HEK293 (cell line): ENCODE measurements at regions not wholly inside any gene's neighbourhood (a gene's known extent, or its start where the extent isn't known, plus 50 kb on each side); places are given as distances from the start of the nearest gene placed in this dataset.

Experiments used
- CTCF ChIA-PET: fragments of 350-600 bp; formaldehyde crosslinking; extraction: SDS; loops from one replicate; lab custom pipeline; 2021; ENCODE audit warnings: antibody characterized with exemption; lab: Yijun Ruan, JAX
- POLR2A ChIA-PET: fragments of 300-600 bp; formaldehyde crosslinking; extraction: SDS; loops from one replicate; lab custom pipeline; 2020; ENCODE audit warnings: antibody characterized with exemption, inconsistent platforms; lab: Yijun Ruan, JAX
- H3K27ac ChIP-seq: fragments of 200-500 bp; sonication (Bioruptor generic); 2 replicates; pipeline ENCODE4 v1.5.1; 2014; ENCODE audit warnings: low read depth, low read length, control low read depth, inconsistent platforms; ENCODE audit errors: extremely low read depth
- H3K36me3 ChIP-seq, 2 experiments: fragments of 200-500 bp in 1 of 2; sonication (Bioruptor generic) in 1 of 2; 1 replicate in 1 of 2; 2 replicates in 1 of 2; pipeline ENCODE4 v1.5.1; 2014 to 2017; ENCODE audit warnings: inconsistent platforms in 2 of 2, low read length in 2 of 2; ENCODE audit not compliant: control insufficient read depth in 2 of 2, insufficient read depth in 1 of 2
- H3K4me1 ChIP-seq: fragments of 200-500 bp; sonication (Bioruptor generic); 2 replicates; pipeline ENCODE4 v1.5.1; 2014; ENCODE audit warnings: mild to moderate bottlenecking, low read length, inconsistent platforms; ENCODE audit not compliant: control insufficient read depth, insufficient read depth
- H3K4me3 ChIP-seq: 2 replicates; pipeline ENCODE4 v1.5.1; 2011; ENCODE audit warnings: low read depth, mild to moderate bottlenecking, control low read depth, low read length, moderate library complexity
- H3K9me3 ChIP-seq: fragments of 200-500 bp; sonication (Bioruptor generic); 2 replicates; pipeline ENCODE4 v1.5.1; 2014; ENCODE audit warnings: low read depth, low read length, inconsistent platforms; ENCODE audit not compliant: control insufficient read depth, insufficient read depth
- EGR2 ChIP-seq: fragments of 450-650 bp; formaldehyde crosslinking; IDR thresholded peaks from 2 replicates; pipeline ENCODE4 v1.5.1; 2016; ENCODE audit warnings: low read depth, missing biosample characterization, missing genetic modification characterization
- GLIS2 ChIP-seq: fragments of 450-650 bp; formaldehyde crosslinking; IDR thresholded peaks from 2 replicates; pipeline ENCODE4 v1.5.1; 2016; ENCODE audit warnings: missing biosample characterization, missing genetic modification characterization
- IKZF3 ChIP-seq: fragments of 450-650 bp; IDR thresholded peaks from 2 replicates; pipeline ENCODE4 v1.5.0; 2018; ENCODE audit warnings: missing biosample characterization, mild to moderate bottlenecking, missing genetic modification characterization, moderate library complexity
- OVOL3 ChIP-seq: fragments of 450-650 bp; formaldehyde crosslinking; IDR thresholded peaks from 2 replicates; pipeline ENCODE4 v1.5.1; 2016; ENCODE audit warnings: missing biosample characterization, missing genetic modification characterization
- ZFP41 ChIP-seq: fragments of 450-650 bp; formaldehyde crosslinking; IDR thresholded peaks from 2 replicates; pipeline ENCODE4 v1.5.1; 2016; ENCODE audit warnings: missing biosample characterization, missing genetic modification characterization, borderline replicate concordance
- ZFP69B ChIP-seq: fragments of 450-650 bp; formaldehyde crosslinking; IDR thresholded peaks from 2 replicates; pipeline ENCODE4 v1.5.1; 2016; ENCODE audit warnings: missing biosample characterization, missing genetic modification characterization
- ZNF10 ChIP-seq: fragments of 450-650 bp; formaldehyde crosslinking; IDR thresholded peaks from 2 replicates; pipeline ENCODE4 v1.5.1; 2017; ENCODE audit warnings: missing biosample characterization, missing genetic modification characterization
- ZNF211 ChIP-seq: fragments of 450-650 bp; formaldehyde crosslinking; IDR thresholded peaks from 2 replicates; pipeline ENCODE4 v1.5.1; 2016; ENCODE audit warnings: low read depth, missing biosample characterization, missing genetic modification characterization
- ZNF221 ChIP-seq: fragments of 450-650 bp; formaldehyde crosslinking; IDR thresholded peaks from 2 replicates; pipeline ENCODE4 v1.5.1; 2017; ENCODE audit warnings: missing biosample characterization, missing genetic modification characterization, borderline replicate concordance
- ZNF341 ChIP-seq: fragments of 450-650 bp; formaldehyde crosslinking; IDR thresholded peaks from 2 replicates; pipeline ENCODE4; 2016; ENCODE audit warnings: low read depth, missing biosample characterization, missing genetic modification characterization
- ZNF350 ChIP-seq: fragments of 450-650 bp; formaldehyde crosslinking; IDR thresholded peaks from 2 replicates; pipeline ENCODE4 v1.5.0; 2017; ENCODE audit warnings: missing biosample characterization, mild to moderate bottlenecking, missing genetic modification characterization
- ZNF391 ChIP-seq: fragments of 450-650 bp; formaldehyde crosslinking; IDR thresholded peaks from 2 replicates; pipeline ENCODE4 v1.5.1; 2016; ENCODE audit warnings: low read depth, missing biosample characterization, missing genetic modification characterization, borderline replicate concordance
- ZNF514 ChIP-seq: fragments of 450-650 bp; formaldehyde crosslinking; IDR thresholded peaks from 2 replicates; pipeline ENCODE4 v1.5.1; 2016; ENCODE audit warnings: missing biosample characterization, missing genetic modification characterization
- ZNF548 ChIP-seq: fragments of 450-650 bp; formaldehyde crosslinking; IDR thresholded peaks from 2 replicates; pipeline ENCODE4 v1.5.1; 2016; ENCODE audit warnings: missing biosample characterization, missing genetic modification characterization
- ZNF549 ChIP-seq: fragments of 450-650 bp; IDR thresholded peaks from 2 replicates; pipeline ENCODE4 v1.5.1; 2018; ENCODE audit warnings: missing biosample characterization, missing genetic modification characterization, mild to moderate bottlenecking, inconsistent platforms, moderate library complexity
- ZNF555 ChIP-seq: fragments of 450-650 bp; formaldehyde crosslinking; conservative IDR thresholded peaks from 2 replicates; pipeline ENCODE4 v1.5.1; 2017; ENCODE audit warnings: missing biosample characterization, mild to moderate bottlenecking, missing genetic modification characterization, inconsistent platforms
- ZNF610 ChIP-seq: fragments of 450-650 bp; formaldehyde crosslinking; IDR thresholded peaks from 2 replicates; pipeline ENCODE4 v1.5.1; 2016; ENCODE audit warnings: missing biosample characterization, missing genetic modification characterization, borderline replicate concordance
- ZNF629 ChIP-seq: fragments of 450-650 bp; formaldehyde crosslinking; IDR thresholded peaks from 2 replicates; pipeline ENCODE4 v1.5.1; 2017; ENCODE audit warnings: missing biosample characterization, missing genetic modification characterization
- ZNF654 ChIP-seq: fragments of 450-650 bp; formaldehyde crosslinking; IDR thresholded peaks from 2 replicates; pipeline ENCODE4 v1.5.1; 2016; ENCODE audit warnings: low read depth, missing biosample characterization, missing genetic modification characterization
- ZNF658 ChIP-seq: fragments of 450-650 bp; formaldehyde crosslinking; IDR thresholded peaks from 2 replicates; pipeline ENCODE4; 2016; ENCODE audit warnings: missing biosample characterization, missing genetic modification characterization
- ZNF776 ChIP-seq: fragments of 450-650 bp; formaldehyde crosslinking; IDR thresholded peaks from 2 replicates; pipeline ENCODE4 v1.5.0; 2017; ENCODE audit warnings: missing biosample characterization, missing genetic modification characterization, borderline replicate concordance
- TF ChIP-seq, protein P1 (sequence below): fragments of 450-650 bp; formaldehyde crosslinking; IDR thresholded peaks from 2 replicates; pipeline ENCODE4 v1.5.1; 2016; ENCODE audit warnings: missing biosample characterization, missing genetic modification characterization
- TF ChIP-seq, protein P2 (sequence below): fragments of 450-650 bp; formaldehyde crosslinking; IDR thresholded peaks from 2 replicates; pipeline ENCODE4 v1.5.1; 2016; ENCODE audit warnings: missing biosample characterization, missing genetic modification characterization, borderline replicate concordance
- TF ChIP-seq, protein P3 (sequence below): fragments of 450-650 bp; formaldehyde crosslinking; conservative IDR thresholded peaks from 2 replicates; pipeline ENCODE4 v1.5.1; 2016; ENCODE audit warnings: low read depth, missing biosample characterization, missing genetic modification characterization
- TF ChIP-seq, protein P4 (sequence below): fragments of 450-650 bp; formaldehyde crosslinking; IDR thresholded peaks from 2 replicates; pipeline ENCODE4 v1.5.1; 2016; ENCODE audit warnings: missing biosample characterization, missing genetic modification characterization

DNA sequence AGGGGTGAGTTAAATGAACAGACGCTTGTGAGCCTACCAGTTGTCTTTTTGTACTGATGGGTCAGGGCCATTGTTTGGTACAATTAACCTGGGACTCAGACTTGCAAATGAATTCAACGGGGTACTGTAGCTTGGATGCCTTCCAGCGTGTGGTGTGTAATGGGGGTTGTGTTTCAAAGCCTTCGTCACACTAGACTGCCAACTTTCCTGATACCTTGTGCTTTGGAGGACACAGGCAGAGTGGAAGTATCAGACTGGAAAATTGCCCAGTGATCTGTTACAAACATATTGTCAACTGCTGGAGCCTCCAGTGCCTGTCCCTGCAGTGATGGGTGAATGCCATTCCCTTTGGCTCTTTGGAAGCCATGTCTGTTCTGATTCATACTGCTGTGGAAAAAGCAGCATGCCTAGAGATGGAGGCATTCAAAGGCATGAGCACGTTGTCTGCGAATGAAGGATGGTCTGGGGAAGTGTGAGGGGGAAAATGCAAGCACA, 384.5 kb downstream of the LMX1A start (continued):
- TF ChIP-seq ZNF776 (tag by site-specific recombination): no peak
- TF ChIP-seq ZNF555 (tag by site-specific recombination): no peak
- no peak for TF ChIP-seq ZFP69B (tag by site-specific recombination)
- TF ChIP-seq ZNF514 (tag by site-specific recombination): no peak

GRCh38 chr1:164971391-164971790, 385.1 kb downstream of the LMX1A start:
- H3K27ac ChIP-seq: no peak overlapping the region
- ChIA-PET CTCF (no interaction called here), POLR2A (no interaction called here)
- H3K4me1 ChIP-seq: no peaks in the 10 kb centered on the region
- TF ChIP-seq ZNF221 (tag by site-specific recombination) (no peak), ZNF658 (tag by site-specific recombination) (no peak), ZNF549 (tag by site-specific recombination) (no peak), ZNF629 (no peak), ZNF391 (tag by site-specific recombination) (no peak), ZNF654 (tag by site-specific recombination) (no peak), ZNF10 (tag by site-specific recombination) (no peak), EGR2 (no peak), ZNF548 (no peak)
- TF ChIP-seq, protein P1, sequence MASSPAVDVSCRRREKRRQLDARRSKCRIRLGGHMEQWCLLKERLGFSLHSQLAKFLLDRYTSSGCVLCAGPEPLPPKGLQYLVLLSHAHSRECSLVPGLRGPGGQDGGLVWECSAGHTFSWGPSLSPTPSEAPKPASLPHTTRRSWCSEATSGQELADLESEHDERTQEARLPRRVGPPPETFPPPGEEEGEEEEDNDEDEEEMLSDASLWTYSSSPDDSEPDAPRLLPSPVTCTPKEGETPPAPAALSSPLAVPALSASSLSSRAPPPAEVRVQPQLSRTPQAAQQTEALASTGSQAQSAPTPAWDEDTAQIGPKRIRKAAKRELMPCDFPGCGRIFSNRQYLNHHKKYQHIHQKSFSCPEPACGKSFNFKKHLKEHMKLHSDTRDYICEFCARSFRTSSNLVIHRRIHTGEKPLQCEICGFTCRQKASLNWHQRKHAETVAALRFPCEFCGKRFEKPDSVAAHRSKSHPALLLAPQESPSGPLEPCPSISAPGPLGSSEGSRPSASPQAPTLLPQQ: no peak
- no peak overlapping the region for H3K4me3 ChIP-seq
- no peaks in the 10 kb centered on the region for H3K9me3 ChIP-seq
- H3K36me3 ChIP-seq: no peaks in the 10 kb centered on the region

GRCh38 chr1:164969253-164969652, 387.3 kb downstream of the LMX1A start:
- H3K9me3 ChIP-seq: no peaks in the 10 kb centered on the region
- H3K4me1 ChIP-seq: no peaks in the 10 kb centered on the region
- no peak overlapping the region for H3K27ac ChIP-seq
- TF ChIP-seq, protein P2, sequence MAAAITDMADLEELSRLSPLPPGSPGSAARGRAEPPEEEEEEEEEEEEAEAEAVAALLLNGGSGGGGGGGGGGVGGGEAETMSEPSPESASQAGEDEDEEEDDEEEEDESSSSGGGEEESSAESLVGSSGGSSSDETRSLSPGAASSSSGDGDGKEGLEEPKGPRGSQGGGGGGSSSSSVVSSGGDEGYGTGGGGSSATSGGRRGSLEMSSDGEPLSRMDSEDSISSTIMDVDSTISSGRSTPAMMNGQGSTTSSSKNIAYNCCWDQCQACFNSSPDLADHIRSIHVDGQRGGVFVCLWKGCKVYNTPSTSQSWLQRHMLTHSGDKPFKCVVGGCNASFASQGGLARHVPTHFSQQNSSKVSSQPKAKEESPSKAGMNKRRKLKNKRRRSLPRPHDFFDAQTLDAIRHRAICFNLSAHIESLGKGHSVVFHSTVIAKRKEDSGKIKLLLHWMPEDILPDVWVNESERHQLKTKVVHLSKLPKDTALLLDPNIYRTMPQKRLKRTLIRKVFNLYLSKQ (tag by site-specific recombination): no peak
- TF ChIP-seq, protein P3, sequence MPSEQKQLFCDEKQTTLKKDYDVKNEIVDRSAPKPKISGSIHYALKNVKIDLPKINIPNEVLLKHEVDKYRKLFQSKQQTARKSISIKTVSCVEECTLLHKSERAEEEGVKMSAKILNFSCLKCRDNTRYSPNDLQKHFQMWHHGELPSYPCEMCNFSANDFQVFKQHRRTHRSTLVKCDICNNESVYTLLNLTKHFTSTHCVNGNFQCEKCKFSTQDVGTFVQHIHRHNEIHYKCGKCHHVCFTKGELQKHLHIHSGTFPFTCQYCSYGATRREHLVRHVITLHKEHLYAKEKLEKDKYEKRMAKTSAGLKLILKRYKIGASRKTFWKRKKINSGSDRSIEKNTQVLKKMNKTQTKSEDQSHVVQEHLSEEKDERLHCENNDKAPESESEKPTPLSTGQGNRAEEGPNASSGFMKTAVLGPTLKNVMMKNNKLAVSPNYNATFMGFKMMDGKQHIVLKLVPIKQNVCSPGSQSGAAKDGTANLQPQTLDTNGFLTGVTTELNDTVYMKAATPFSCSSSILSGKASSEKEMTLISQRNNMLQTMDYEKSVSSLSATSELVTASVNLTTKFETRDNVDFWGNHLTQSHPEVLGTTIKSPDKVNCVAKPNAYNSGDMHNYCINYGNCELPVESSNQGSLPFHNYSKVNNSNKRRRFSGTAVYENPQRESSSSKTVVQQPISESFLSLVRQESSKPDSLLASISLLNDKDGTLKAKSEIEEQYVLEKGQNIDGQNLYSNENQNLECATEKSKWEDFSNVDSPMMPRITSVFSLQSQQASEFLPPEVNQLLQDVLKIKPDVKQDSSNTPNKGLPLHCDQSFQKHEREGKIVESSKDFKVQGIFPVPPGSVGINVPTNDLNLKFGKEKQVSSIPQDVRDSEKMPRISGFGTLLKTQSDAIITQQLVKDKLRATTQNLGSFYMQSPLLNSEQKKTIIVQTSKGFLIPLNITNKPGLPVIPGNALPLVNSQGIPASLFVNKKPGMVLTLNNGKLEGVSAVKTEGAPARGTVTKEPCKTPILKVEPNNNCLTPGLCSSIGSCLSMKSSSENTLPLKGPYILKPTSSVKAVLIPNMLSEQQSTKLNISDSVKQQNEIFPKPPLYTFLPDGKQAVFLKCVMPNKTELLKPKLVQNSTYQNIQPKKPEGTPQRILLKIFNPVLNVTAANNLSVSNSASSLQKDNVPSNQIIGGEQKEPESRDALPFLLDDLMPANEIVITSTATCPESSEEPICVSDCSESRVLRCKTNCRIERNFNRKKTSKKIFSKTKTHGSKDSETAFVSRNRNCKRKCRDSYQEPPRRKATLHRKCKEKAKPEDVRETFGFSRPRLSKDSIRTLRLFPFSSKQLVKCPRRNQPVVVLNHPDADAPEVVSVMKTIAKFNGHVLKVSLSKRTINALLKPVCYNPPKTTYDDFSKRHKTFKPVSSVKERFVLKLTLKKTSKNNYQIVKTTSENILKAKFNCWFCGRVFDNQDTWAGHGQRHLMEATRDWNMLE: no peak
- no peak for TF ChIP-seq IKZF3 (tag by site-specific recombination)
- no peak for TF ChIP-seq OVOL3 (tag by site-specific recombination)
- no peak for TF ChIP-seq ZNF341 (tag by site-specific recombination)
- no peak for TF ChIP-seq ZFP41
- TF ChIP-seq, protein P4, sequence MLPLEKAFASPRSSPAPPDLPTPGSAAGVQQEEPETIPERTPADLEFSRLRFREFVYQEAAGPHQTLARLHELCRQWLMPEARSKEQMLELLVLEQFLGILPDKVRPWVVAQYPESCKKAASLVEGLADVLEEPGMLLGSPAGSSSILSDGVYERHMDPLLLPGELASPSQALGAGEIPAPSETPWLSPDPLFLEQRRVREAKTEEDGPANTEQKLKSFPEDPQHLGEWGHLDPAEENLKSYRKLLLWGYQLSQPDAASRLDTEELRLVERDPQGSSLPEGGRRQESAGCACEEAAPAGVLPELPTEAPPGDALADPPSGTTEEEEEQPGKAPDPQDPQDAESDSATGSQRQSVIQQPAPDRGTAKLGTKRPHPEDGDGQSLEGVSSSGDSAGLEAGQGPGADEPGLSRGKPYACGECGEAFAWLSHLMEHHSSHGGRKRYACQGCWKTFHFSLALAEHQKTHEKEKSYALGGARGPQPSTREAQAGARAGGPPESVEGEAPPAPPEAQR (tag by site-specific recombination): no peak
- no peak for TF ChIP-seq ZNF776 (tag by site-specific recombination)
- no peak for TF ChIP-seq GLIS2
- TF ChIP-seq ZNF350 (tag by site-specific recombination): no peak
- no peak for TF ChIP-seq ZNF211 (tag by site-specific recombination)
- no peak for TF ChIP-seq ZNF610
- ChIA-PET CTCF (no interaction called here), POLR2A (no interaction called here)
- no peaks in the 10 kb centered on the region for H3K36me3 ChIP-seq
- H3K4me3 ChIP-seq: no peak overlapping the region
